ENCODE measurements at regions not wholly inside any gene's neighbourhood (a gene's known extent, or its start where the extent isn't known, plus 50 kb on each side); places are given as distances from the start of the nearest gene placed in this dataset.
"Not testable (repeated sequence)": the region's sequence is repeated elsewhere in the genome, so short reads cannot be mapped to it uniquely, and the experiment has no call there.

DNA sequence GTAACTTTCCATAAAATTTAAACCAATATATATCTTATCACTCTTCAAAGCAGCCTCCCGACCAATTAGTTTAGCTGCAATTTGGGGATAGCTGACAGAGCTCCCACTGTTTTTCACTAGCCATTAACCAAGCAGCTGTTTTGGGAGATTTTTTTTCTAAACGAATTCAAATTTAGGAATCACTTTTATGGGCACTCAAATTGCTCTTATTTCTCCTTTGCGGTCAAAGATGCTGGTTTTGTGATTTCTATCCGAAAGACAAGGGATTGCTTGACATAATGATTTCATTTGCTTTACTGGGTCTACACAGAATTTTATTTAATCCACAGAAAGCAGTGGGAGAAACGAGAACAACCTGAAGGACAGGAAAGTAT lies 505.7 kb upstream of the IL12A start:
- H3K36me3 Mint-ChIP-seq (ENCODE audit: low read depth): no peaks in the 10 kb centered on the region
- H3K27me3 Mint-ChIP-seq (ENCODE audit: low read depth): no peaks in the 10 kb centered on the region
- no peak overlapping the region for H3K4me3 Mint-ChIP-seq
- no peak overlapping the region for H3K27ac Mint-ChIP-seq
- no peaks in the 10 kb centered on the region for H3K4me1 Mint-ChIP-seq (ENCODE audit: low read depth)
- no peak for DNase-seq (ENCODE audit: low spot score)
- peaks cover 3% of the 10 kb centered on the region for H3K9me3 Mint-ChIP-seq

DNA sequence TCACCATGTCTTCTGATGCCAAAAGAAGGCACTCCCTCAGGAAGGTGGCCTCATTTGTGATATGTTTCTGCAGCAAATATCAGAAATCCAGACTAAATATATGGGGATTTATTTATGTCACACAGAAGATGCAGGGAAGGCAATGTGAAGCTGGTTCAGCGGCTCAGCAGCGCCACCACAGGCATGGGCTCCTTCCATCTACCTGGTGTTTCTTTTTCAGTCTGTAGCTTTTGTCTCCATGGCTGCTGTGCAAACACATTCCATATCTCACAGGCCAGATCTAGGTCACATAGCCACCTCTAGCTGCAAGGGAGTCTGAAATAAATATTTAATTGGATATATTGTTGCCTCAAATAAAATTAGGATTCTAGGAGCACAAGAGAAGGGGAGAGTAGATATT lies 502.1 kb upstream of the IL12A start:
- no peaks in the 10 kb centered on the region for H3K27me3 Mint-ChIP-seq (ENCODE audit: low read depth)
- no peak overlapping the region for H3K4me3 Mint-ChIP-seq
- no peaks in the 10 kb centered on the region for H3K9me3 Mint-ChIP-seq
- no peaks in the 10 kb centered on the region for H3K4me1 Mint-ChIP-seq (ENCODE audit: low read depth)
- no peak for DNase-seq (ENCODE audit: low spot score)
- no peaks in the 10 kb centered on the region for H3K36me3 Mint-ChIP-seq (ENCODE audit: low read depth)
- H3K27ac Mint-ChIP-seq: no peak overlapping the region

DNA sequence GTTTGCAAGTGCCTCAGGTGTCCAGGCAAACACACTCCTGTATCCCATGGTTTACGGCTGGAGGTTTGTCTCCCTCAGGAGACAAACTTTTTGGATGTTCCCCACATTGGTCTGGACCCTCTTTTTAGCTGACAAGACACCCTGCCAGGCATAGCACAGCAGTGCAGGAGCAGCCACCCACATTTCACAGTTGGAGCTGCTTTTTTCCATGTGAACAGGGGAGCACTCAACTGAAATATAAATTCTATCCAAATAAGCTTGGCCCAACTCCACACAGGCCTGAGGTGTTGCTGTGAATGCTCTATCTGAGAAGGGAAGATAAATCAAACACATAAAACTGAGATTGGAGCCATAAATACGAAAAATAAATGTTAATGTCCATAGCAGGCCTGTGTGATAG lies 501.3 kb upstream of the IL12A start:
- no peaks in the 10 kb centered on the region for H3K27me3 Mint-ChIP-seq (ENCODE audit: low read depth)
- DNase-seq (ENCODE audit: low spot score): no peak
- H3K36me3 Mint-ChIP-seq (ENCODE audit: low read depth): no peaks in the 10 kb centered on the region
- H3K4me1 Mint-ChIP-seq (ENCODE audit: low read depth): no peaks in the 10 kb centered on the region
- H3K9me3 Mint-ChIP-seq: no peaks in the 10 kb centered on the region
- no peak overlapping the region for H3K27ac Mint-ChIP-seq
- H3K4me3 Mint-ChIP-seq: no peak overlapping the region

DNA sequence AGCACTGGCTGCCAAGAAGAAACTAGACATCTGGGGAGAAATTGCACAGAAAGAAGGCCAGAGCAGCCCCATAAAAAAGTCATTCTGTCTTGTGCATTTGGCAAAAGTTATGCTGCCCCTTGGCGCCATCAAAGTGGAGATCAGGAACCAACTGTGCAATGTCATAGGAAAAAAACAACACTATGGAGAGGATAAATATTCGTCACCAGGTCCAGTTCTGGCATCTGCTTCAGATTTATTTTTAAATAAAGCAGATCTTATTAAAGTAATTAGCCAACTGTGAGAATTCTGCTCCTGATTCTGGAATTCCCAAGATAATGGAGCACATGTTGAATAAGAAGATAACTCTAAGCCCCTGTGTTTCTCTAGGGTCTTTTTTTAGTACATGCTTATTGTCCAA lies 500.0 kb upstream of the IL12A start:
- Mint-ChIP-seq H3K4me3 (no peak overlapping the region), H3K9me3 (no peaks in the 10 kb centered on the region), H3K36me3 (ENCODE audit: low read depth) (no peaks in the 10 kb centered on the region), H3K27ac (no peak overlapping the region), H3K4me1 (ENCODE audit: low read depth) (no peaks in the 10 kb centered on the region), H3K27me3 (ENCODE audit: low read depth) (no peaks in the 10 kb centered on the region)
- no peak for DNase-seq (ENCODE audit: low spot score)

DNA sequence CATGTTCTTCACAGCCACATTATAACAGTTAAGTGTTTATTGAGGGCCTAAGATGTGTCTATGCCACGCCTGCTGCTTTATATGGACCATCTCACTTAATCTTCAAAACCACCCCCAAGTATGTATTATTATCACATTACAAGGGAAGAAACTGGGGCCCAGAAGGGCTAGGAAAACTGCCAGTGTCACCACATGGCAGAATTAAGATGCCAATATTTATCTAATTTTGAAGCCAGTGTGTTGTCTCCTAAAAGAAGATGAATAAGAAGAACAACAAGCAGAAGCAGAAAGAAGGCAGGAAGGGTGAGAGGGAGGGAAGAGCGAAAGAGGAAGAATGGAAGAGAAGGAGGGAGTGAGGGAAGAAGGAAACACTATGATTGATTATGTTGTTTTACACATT lies 491.3 kb upstream of the IL12A start:
- Mint-ChIP-seq H3K9me3 (no peaks in the 10 kb centered on the region), H3K4me1 (ENCODE audit: low read depth) (no peaks in the 10 kb centered on the region), H3K27ac (no peak overlapping the region), H3K27me3 (ENCODE audit: low read depth) (no peaks in the 10 kb centered on the region), H3K36me3 (ENCODE audit: low read depth) (no peaks in the 10 kb centered on the region), H3K4me3 (no peak overlapping the region)
- DNase-seq (ENCODE audit: low spot score): no peak

DNA sequence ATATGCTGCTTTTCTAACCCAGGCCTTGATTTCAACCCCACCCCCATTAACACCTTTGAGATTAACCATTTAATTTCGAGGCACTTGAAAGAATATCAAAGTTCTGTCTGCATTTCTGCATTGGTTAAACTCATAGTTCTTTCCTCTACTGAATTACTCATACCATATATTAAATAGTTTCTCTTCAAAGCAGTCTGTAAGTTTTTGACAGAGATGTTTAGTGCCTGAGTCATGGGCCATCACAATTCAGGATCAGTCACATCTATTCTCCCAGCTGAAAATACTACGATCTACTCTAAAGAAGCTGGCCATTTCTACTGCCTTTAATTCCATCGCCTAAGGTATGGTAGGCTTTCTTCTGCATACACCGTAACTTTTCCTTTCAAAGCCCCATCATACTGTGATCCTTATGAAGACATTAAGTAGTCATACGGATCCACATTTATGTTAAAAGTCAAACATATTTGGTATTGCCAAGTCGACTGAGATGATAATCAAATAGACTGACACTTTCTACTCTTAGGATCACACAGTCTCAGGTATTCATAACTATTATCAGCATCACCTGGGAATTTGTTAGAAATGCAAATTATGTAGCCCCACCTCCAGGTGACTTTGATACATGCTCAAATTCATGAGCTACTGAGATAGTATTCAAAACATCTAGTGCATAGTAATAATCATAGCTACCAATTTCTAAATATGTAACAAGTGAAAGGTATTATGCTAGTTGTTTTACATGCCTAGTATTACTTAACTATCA lies 489.4 kb upstream of the IL12A start:
- Mint-ChIP-seq H3K4me3 (no peak overlapping the region), H3K27me3 (ENCODE audit: low read depth) (no peaks in the 10 kb centered on the region), H3K4me1 (ENCODE audit: low read depth) (no peaks in the 10 kb centered on the region), H3K36me3 (ENCODE audit: low read depth) (no peaks in the 10 kb centered on the region), H3K9me3 (no peaks in the 10 kb centered on the region), H3K27ac (no peak overlapping the region)
- DNase-seq (ENCODE audit: low spot score): no peak

DNA sequence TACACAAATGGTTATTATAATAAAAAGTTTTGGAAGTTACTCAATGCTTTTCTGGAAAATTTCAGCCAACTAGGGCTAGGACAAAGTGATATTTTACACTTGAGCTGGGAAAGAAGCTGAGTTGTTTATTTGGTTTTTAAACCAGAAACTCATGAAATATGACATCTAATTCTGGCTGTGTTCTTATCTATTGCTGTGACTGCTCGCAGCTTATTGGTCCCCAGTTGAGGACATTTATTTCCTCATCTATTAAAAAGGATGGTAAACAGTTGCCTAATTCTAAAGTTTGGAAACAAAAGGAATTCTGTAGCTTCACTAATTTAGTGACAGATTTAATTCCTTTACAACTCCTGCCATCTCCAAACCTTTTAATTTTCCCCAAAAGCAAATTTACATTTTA lies 487.6 kb upstream of the IL12A start:
- H3K4me1 Mint-ChIP-seq (ENCODE audit: low read depth): no peaks in the 10 kb centered on the region
- H3K36me3 Mint-ChIP-seq (ENCODE audit: low read depth): no peaks in the 10 kb centered on the region
- H3K27ac Mint-ChIP-seq: no peak overlapping the region
- no peaks in the 10 kb centered on the region for H3K27me3 Mint-ChIP-seq (ENCODE audit: low read depth)
- no peak for DNase-seq (ENCODE audit: low spot score)
- no peaks in the 10 kb centered on the region for H3K9me3 Mint-ChIP-seq
- no peak overlapping the region for H3K4me3 Mint-ChIP-seq

DNA sequence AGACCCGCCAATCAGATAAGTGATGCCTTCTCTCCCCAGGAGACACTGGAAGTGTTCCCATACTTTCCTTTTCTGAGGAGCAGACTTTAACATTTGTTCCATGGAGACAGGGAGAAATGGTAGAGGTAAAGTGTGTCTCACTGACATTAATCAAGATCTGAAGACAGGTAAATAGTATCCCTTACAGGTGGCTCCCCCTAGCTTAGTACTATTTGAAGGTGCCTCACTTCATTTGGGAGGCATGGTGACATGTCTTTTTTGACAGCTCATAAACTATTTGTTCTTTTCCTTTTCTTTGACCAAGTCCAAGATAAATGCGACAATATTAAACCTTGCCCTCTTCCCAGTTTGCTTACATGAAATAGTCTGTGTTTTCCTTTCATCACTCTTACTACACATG lies 485.6 kb upstream of the IL12A start:
- Mint-ChIP-seq H3K4me3 (no peak overlapping the region), H3K27me3 (ENCODE audit: low read depth) (no peaks in the 10 kb centered on the region), H3K36me3 (ENCODE audit: low read depth) (no peaks in the 10 kb centered on the region), H3K27ac (no peak overlapping the region), H3K4me1 (ENCODE audit: low read depth) (no peaks in the 10 kb centered on the region), H3K9me3 (no peaks in the 10 kb centered on the region)
- DNase-seq (ENCODE audit: low spot score): no peak

DNA sequence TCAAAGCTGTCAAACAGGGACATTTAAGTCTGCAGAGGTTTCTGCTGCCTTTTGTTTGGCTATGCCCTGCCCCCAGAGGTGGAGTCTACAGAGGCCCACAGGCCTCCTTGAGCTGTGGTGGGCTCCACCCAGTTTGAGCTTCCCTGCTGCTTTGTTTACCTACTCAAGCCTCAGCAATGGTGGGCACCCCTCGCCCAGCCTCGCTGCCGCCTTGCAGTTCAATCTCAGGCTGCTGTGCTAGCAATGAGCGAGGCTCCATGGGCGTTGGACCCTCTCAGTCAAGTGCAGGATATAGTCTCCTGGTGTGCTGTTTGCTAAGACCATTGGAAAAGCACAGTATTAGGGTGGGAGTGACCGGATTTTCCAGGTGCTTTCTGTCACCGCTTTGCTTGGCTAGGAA lies 477.6 kb upstream of the IL12A start:
- not testable (repeated sequence) for H3K36me3 Mint-ChIP-seq (ENCODE audit: low read depth); H3K4me3 Mint-ChIP-seq; DNase-seq (ENCODE audit: low spot score); H3K9me3 Mint-ChIP-seq; H3K4me1 Mint-ChIP-seq (ENCODE audit: low read depth); H3K27me3 Mint-ChIP-seq (ENCODE audit: low read depth); H3K27ac Mint-ChIP-seq

DNA sequence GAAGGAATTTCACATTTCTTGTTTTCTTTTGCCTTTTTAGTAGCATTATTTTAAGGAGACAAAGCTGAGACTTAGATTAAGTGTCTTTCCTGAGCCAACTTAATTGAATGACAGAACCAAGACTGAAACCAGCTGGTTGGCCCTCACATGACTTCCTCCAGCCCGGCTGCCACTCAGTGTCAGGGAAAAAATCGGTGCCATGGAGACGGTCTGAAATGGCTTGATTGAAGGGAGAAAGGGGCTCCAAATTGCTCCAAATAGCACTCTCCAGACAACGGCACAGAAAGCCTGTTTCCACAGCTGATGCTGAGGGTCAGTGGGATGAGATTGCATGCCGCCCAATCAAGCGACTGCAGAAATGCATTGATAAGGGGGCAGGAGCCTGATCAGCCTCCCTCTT lies 475.2 kb upstream of the IL12A start:
- H3K4me3 Mint-ChIP-seq: no peak overlapping the region
- no peaks in the 10 kb centered on the region for H3K4me1 Mint-ChIP-seq (ENCODE audit: low read depth)
- H3K27me3 Mint-ChIP-seq (ENCODE audit: low read depth): no peaks in the 10 kb centered on the region
- H3K27ac Mint-ChIP-seq: no peak overlapping the region
- no peaks in the 10 kb centered on the region for H3K9me3 Mint-ChIP-seq
- no peak for DNase-seq (ENCODE audit: low spot score)
- H3K36me3 Mint-ChIP-seq (ENCODE audit: low read depth): no peaks in the 10 kb centered on the region

DNA sequence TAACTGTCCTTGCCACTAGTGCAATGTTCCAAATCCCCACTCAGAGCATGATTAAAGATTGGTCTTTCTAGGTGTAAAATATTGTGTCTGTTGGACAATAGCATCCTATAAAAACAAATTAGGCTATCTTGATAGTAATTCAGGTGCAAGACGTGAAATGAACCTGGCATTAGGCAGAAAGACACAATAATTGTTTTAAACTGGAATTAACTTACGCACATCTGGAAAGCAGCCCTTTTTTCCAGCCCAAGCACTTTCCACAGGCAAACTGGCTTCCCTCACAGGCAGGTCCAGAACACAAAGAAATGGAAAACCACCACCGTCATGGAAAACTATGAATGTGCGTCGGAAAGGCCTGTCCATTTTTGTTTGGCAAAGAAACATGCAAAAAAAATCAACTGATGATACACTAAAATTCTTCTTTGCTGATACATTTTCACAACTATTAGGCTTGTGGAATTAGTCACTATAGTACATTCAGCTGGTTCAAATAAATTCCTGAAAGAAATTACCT lies 474.7 kb upstream of the IL12A start:
- H3K36me3 Mint-ChIP-seq (ENCODE audit: low read depth): no peaks in the 10 kb centered on the region
- DNase-seq (ENCODE audit: low spot score): no peak

DNA sequence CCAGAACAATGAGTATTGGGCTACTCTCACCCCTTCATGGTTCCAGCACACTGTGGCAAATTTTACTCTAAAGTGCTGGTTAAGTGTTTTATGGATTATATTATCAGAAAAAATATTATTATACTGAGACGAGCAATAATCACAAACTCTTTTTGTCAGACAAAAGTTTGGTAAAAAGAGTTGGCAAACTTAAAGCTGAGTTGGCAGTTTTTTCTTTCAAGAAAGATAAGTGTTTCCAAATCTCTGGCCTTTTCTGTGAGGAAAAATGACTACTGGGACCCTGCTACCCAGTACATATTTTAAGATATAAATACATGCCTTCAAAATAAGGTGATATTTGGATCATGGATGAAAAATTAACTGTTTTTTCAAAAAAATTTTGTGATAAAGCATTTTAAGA lies 471.5 kb upstream of the IL12A start:
- Mint-ChIP-seq H3K36me3 (ENCODE audit: low read depth) (no peaks in the 10 kb centered on the region), H3K4me1 (ENCODE audit: low read depth) (no peaks in the 10 kb centered on the region), H3K27me3 (ENCODE audit: low read depth) (no peaks in the 10 kb centered on the region), H3K4me3 (no peak overlapping the region), H3K9me3 (no peaks in the 10 kb centered on the region), H3K27ac (no peak overlapping the region)
- DNase-seq (ENCODE audit: low spot score): no peak

More for the DNA sequence above, 474.7 kb upstream of the IL12A start:
- no peaks in the 10 kb centered on the region for H3K4me1 Mint-ChIP-seq (ENCODE audit: low read depth)
- no peak overlapping the region for H3K4me3 Mint-ChIP-seq
- H3K9me3 Mint-ChIP-seq: no peaks in the 10 kb centered on the region
- no peaks in the 10 kb centered on the region for H3K27me3 Mint-ChIP-seq (ENCODE audit: low read depth)
- no peak overlapping the region for H3K27ac Mint-ChIP-seq

DNA sequence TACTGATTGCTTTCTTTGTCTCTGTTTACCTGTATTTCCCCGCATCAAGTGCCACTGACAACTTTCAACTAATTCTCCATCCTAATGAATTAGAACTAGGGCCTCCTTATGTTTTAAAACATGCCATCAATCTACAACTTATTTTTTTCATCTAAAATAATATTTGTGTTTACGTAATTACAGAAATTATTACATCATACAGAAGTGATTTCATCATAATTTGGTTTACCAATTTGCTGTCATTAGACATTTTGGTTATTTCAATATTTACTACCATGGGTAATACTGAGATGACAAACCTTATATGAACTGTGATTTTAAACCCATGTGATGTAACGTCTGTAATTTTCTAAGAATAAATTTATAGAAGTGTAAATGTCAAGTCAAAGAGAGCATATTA lies 468.0 kb upstream of the IL12A start:
- H3K27me3 Mint-ChIP-seq (ENCODE audit: low read depth): no peaks in the 10 kb centered on the region
- no peak overlapping the region for H3K27ac Mint-ChIP-seq
- DNase-seq (ENCODE audit: low spot score): no peak
- no peaks in the 10 kb centered on the region for H3K4me1 Mint-ChIP-seq (ENCODE audit: low read depth)
- no peaks in the 10 kb centered on the region for H3K9me3 Mint-ChIP-seq
- H3K36me3 Mint-ChIP-seq (ENCODE audit: low read depth): no peaks in the 10 kb centered on the region
- H3K4me3 Mint-ChIP-seq: no peak overlapping the region

DNA sequence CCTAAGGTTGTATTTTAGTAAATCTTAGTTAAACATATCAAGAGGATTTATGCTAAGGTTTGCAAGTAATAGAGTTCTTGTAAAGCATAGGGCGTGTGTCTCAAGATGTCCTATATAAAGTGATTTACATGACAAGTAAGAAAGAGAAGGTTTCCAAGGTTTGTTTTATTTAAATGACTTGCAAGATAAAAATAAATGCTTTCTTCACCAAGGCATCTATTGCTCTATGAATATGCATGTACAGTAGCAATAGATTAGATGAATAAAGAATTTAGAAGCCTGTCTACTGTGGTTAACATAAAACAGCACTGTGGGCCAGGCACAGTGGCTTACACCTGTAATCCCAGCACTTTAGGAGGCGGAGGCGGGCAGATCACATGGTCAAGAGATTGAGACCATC lies 466.4 kb upstream of the IL12A start:
- no peak overlapping the region for H3K4me3 Mint-ChIP-seq
- no peaks in the 10 kb centered on the region for H3K9me3 Mint-ChIP-seq
- no peaks in the 10 kb centered on the region for H3K27me3 Mint-ChIP-seq (ENCODE audit: low read depth)
- no peaks in the 10 kb centered on the region for H3K36me3 Mint-ChIP-seq (ENCODE audit: low read depth)
- no peaks in the 10 kb centered on the region for H3K4me1 Mint-ChIP-seq (ENCODE audit: low read depth)
- no peak overlapping the region for H3K27ac Mint-ChIP-seq
- DNase-seq (ENCODE audit: low spot score): no peak

DNA sequence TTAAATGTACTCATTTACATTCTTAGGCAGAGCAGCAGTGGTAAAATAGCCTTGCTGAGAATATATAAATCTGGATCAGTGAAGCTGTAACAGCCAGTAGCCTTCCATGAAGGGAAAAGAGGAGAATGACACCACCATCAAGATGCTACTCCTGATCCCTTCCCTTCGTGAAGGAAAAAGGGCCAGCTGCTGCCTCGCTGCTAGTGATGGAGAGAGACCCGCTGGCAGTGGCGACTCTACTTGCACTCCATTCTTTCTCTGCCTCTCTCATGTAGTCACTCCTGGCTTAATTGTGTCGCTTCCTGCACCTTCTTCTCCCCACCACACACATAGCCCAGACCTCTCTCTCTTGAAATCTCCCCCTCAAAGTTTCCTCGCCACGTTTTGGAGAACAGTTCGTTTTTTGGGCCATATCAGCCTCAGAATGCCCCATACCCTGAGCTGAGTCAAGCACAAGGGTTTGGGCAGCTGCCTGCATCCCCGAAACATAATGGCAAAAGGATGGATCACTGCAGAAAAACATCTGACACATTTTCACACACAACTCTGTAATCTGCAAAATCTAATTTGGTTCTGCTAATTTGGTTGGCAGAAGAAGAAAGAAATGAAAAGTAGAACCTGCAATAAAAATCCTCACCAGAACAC lies 460.3 kb upstream of the IL12A start:
- Mint-ChIP-seq H3K4me1 (ENCODE audit: low read depth) (no peaks in the 10 kb centered on the region), H3K36me3 (ENCODE audit: low read depth) (no peaks in the 10 kb centered on the region), H3K9me3 (no peaks in the 10 kb centered on the region), H3K27ac (no peak overlapping the region), H3K4me3 (no peak overlapping the region), H3K27me3 (ENCODE audit: low read depth) (no peaks in the 10 kb centered on the region)
- no peak for DNase-seq (ENCODE audit: low spot score)

Data from T-helper 2 cell treated with Interferon-gamma antibody and Interleukin-4, amounts not matched to agents 5 μg/mL and 100 μg/mL, for 36 hours (primary cell).